ENCODE measurements at regions not wholly inside any gene's neighbourhood (a gene's known extent, or its start where the extent isn't known, plus 50 kb on each side); places are given as distances from the start of the nearest gene placed in this dataset.
A peak's percentile ranks its signal among the peaks of the same experiment; 100 is the strongest.

DNA sequence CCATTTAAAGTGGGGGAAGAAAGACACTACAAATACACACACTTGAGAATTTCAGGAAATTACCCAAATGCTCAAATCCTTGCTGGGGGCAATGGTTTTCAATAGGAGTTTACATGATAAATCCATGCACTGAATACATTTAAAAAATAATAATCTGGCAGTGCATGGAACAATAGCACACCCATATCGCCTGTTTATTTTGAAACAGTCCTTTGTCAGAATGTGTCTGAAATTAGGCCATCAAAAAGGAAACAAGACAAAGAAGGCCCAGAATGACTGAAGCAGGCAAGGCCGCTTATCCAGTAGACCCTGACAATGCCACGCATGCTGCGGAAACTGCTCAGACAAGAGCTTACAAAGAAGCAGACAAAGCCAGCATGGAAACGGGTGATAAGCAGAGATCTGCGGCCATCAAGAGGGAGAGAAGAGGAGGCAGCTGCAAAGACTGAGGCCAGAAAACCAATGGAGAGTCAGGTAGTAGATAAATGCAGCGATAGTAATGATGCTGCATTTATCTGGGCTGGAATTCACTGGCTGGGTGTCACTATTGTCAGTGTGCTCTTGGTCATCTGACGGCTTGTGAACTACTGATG lies 211.9 kb upstream of the CNR1 start:
- no peaks in the 10 kb centered on the region for H3K4me1 ChIP-seq (ENCODE audit: insufficient read depth, low read length)
- H2BK20ac ChIP-seq (ENCODE audit: low read depth, low read length, poor library complexity, severe bottlenecking) = no peak overlapping the region
- no peak overlapping the region for H3K56ac ChIP-seq (ENCODE audit: insufficient read length, low read depth, low read length)
- no peak overlapping the region for H2AFZ ChIP-seq (ENCODE audit: low read length)
- no peak overlapping the region for H3K27ac ChIP-seq (ENCODE audit: insufficient read length, low read depth, low read length)
- no peak for DNase-seq
- peak overlapping the region in 1 of 3 experiments; percentile 37; a peak in 1 of 7 replicates for H3K27ac Mint-ChIP-seq
- H3K36me3 Mint-ChIP-seq (ENCODE audit: insufficient read depth in 1 of 3, low read depth in 3 of 3) = no peaks in the 10 kb centered on the region
- H4K20me1 ChIP-seq (ENCODE audit: control insufficient read depth, insufficient read depth, insufficient read length) = no peaks in the 10 kb centered on the region
- H2AK5ac ChIP-seq (ENCODE audit: insufficient read length, low read length) = no peak overlapping the region
- H3K9me3 Mint-ChIP-seq = no peaks in the 10 kb centered on the region; a peak in 1 of 5 replicates
- no peak overlapping the region for H2BK120ac ChIP-seq (ENCODE audit: low read depth, low read length, poor library complexity, severe bottlenecking)
- H3K4me2 ChIP-seq (ENCODE audit: insufficient read depth, insufficient read length, low read length) = no peak overlapping the region
- H2BK12ac ChIP-seq (ENCODE audit: insufficient read length, low read depth, low read length) = no peak overlapping the region
- no peak overlapping the region for H3T11ph ChIP-seq (ENCODE audit: low read length)
- H3K27me3 Mint-ChIP-seq (ENCODE audit: low read depth) = no peaks in the 10 kb centered on the region
- no peak overlapping the region for H4K91ac ChIP-seq (ENCODE audit: insufficient read length, low read depth, low read length)
- no peaks in the 10 kb centered on the region for H3K79me2 ChIP-seq (ENCODE audit: insufficient read depth, low read length)
- no peaks in the 10 kb centered on the region for H3K79me1 ChIP-seq (ENCODE audit: insufficient read depth, low read depth, low read length, poor library complexity, severe bottlenecking)
- H4K5ac ChIP-seq (ENCODE audit: insufficient read length, low read depth, low read length) = no peak overlapping the region
- no peak overlapping the region for H3K4me3 Mint-ChIP-seq
- no peak overlapping the region for H3K9ac ChIP-seq (ENCODE audit: extremely low read depth, insufficient read length, low read length)
- TF ChIP-seq CTCF (conservative IDR thresholded peaks at IDR 0.05) = no peak
- no peaks in the 10 kb centered on the region for H3K27me3 ChIP-seq (ENCODE audit: insufficient read depth, low read length)
- no CpG with 5 or more reads among the region's 8 CpGs for WGBS (ENCODE audit: extremely low coverage, insufficient read length, low lambda C conversion rate)
- no peaks in the 10 kb centered on the region for H3K23me2 ChIP-seq (ENCODE audit: insufficient read length, low read depth, low read length, poor library complexity, severe bottlenecking)
- no peak overlapping the region for H3K18ac ChIP-seq (ENCODE audit: insufficient read length, low read depth, low read length)
- no peak overlapping the region for H3K23ac ChIP-seq (ENCODE audit: insufficient read length, low read depth, low read length)
- H2BK5ac ChIP-seq (ENCODE audit: insufficient read length, low read length) = no peak overlapping the region
- no peaks in the 10 kb centered on the region for H3K9me3 ChIP-seq (ENCODE audit: control insufficient read depth, low read depth, low read length)
- no peak overlapping the region for H3K14ac ChIP-seq (ENCODE audit: insufficient read depth, low read length)
- peaks cover 41 to 51% of the 10 kb centered on the region in 2 experiments for H3K4me1 Mint-ChIP-seq
- H3K4ac ChIP-seq (ENCODE audit: low read depth, low read length) = no peak overlapping the region
- no peak overlapping the region for H4K8ac ChIP-seq (replicated peaks; ENCODE audit: insufficient read length, low read depth, low read length)
- H2BK15ac ChIP-seq (ENCODE audit: low read depth, low read length) = no peak overlapping the region

Data from H9 (cell line).